WTC11 (cell line): ENCODE measurements at regions not wholly inside any gene's neighbourhood (a gene's known extent, or its start where the extent isn't known, plus 50 kb on each side); places are given as distances from the start of the nearest gene placed in this dataset.

Source experiments
- CREM ChIP-seq: sonication (generic); formaldehyde crosslinking; IDR thresholded peaks from 2 replicates; pipeline ENCODE4 v1.8.1; 2022; ENCODE audit warnings: mild to moderate bottlenecking, missing genetic modification reagents, moderate library complexity
- CTCF ChIP-seq: fragments of 200-600 bp; IDR thresholded peaks from 2 replicates; pipeline ENCODE4 v1.8.0; 2022; ENCODE audit warnings: antibody characterized with exemption
- FOXP1 ChIP-seq: sonication (generic); formaldehyde crosslinking; IDR thresholded peaks from 2 replicates; pipeline ENCODE4 v1.8.0; 2022; ENCODE audit warnings: missing genetic modification reagents, mild to moderate bottlenecking, moderate library complexity, borderline replicate concordance
- HMGXB4 ChIP-seq: sonication (generic); formaldehyde crosslinking; IDR thresholded peaks from 2 replicates; pipeline ENCODE4 v1.8.1; 2023; ENCODE audit warnings: mild to moderate bottlenecking, moderate library complexity, missing genetic modification reagents
- JUN ChIP-seq: sonication (generic); formaldehyde crosslinking; IDR thresholded peaks from 2 replicates; pipeline ENCODE4 v1.8.0; 2023; ENCODE audit warnings: mild to moderate bottlenecking, missing genetic modification reagents
- NFYB ChIP-seq: sonication (generic); formaldehyde crosslinking; conservative IDR thresholded peaks from 2 replicates; pipeline ENCODE4 v1.8.0; 2022; ENCODE audit warnings: low read depth, missing genetic modification reagents
- TCF7 ChIP-seq: sonication (generic); formaldehyde crosslinking; IDR thresholded peaks from 2 replicates; pipeline ENCODE4 v1.8.0; 2022; ENCODE audit warnings: mild to moderate bottlenecking, low read depth, missing genetic modification reagents, moderate library complexity
- USF1 ChIP-seq: sonication (generic); formaldehyde crosslinking; IDR thresholded peaks from 2 replicates; pipeline ENCODE4 v1.8.0; 2022; ENCODE audit warnings: mild to moderate bottlenecking, missing genetic modification reagents
- ZBTB43 ChIP-seq: sonication (generic); formaldehyde crosslinking; IDR thresholded peaks from 2 replicates; pipeline ENCODE4 v1.8.1; 2023; ENCODE audit warnings: mild to moderate bottlenecking, missing genetic modification reagents
- ZNF121 ChIP-seq: sonication (generic); formaldehyde crosslinking; IDR thresholded peaks from 2 replicates; pipeline ENCODE4 v1.8.0; 2023; ENCODE audit warnings: missing genetic modification reagents
- ZNF532 ChIP-seq: fragments of 250-450 bp; sonication (Bioruptor Pico); IDR thresholded peaks from 2 replicates; pipeline ENCODE4 v1.9.0; 2021; ENCODE audit warnings: mild to moderate bottlenecking, borderline replicate concordance

GRCh38 chr2:83085869-83086268 is 1373.2 kb downstream of the SUCLG1 start:
- TF ChIP-seq HMGXB4 (CRISPR knock-in tag) (no peak), USF1 (CRISPR knock-in tag) (no peak), ZNF532 (CRISPR knock-in tag) (no peak), FOXP1 (CRISPR knock-in tag) (no peak), CREM (CRISPR knock-in tag) (no peak), ZNF121 (no peak), NFYB (no peak), JUN (CRISPR knock-in tag) (no peak), ZBTB43 (CRISPR knock-in tag) (no peak), TCF7 (CRISPR knock-in tag) (no peak), CTCF (no peak)
